ENCODE measurements at regions not wholly inside any gene's neighbourhood (a gene's known extent, or its start where the extent isn't known, plus 50 kb on each side); places are given as distances from the start of the nearest gene placed in this dataset.

GRCh38 chr21:24289539-24289938 lies 1317.7 kb downstream of the MRPL39 start:
- Mint-ChIP-seq H3K4me1 (ENCODE audit: low read depth) (peaks cover 8% of the 10 kb centered on the region), H3K27ac (no peak overlapping the region), H3K36me3 (ENCODE audit: low read depth) (no peaks in the 10 kb centered on the region), H3K27me3 (no peaks in the 10 kb centered on the region), H3K4me3 (no peak overlapping the region), H3K9me3 (no peaks in the 10 kb centered on the region)

GRCh38 chr21:24280596-24280995 lies 1326.7 kb downstream of the MRPL39 start:
- H3K9me3 Mint-ChIP-seq, result no peaks in the 10 kb centered on the region

DNA sequence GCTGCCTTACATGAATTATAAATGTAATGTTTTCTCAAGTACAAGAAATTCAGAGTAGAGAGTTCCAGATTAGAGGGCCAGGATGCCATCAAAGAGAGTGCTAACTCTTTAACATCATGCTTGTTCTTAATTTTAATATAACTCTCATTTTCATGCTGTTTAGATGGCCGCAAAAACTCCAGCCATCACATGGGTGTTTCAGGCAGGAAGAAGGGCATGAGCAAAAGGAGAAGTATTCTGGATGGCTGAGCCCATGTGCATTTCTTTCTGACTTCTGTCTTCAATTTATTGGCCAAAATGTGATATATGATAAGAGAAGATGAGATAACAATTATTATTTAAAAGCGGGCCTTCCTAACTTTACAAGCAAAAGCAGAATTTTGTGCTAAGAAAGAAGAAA lies 1328.6 kb downstream of the MRPL39 start:
- no peaks in the 10 kb centered on the region for H3K36me3 Mint-ChIP-seq (ENCODE audit: low read depth)
- no peaks in the 10 kb centered on the region for H3K4me1 Mint-ChIP-seq (ENCODE audit: low read depth)

More at GRCh38 chr21:24280596-24280995, 1326.7 kb downstream of the MRPL39 start:
- Mint-ChIP-seq H3K27ac (no peak overlapping the region), H3K4me1 (ENCODE audit: low read depth) (no peaks in the 10 kb centered on the region), H3K4me3 (no peak overlapping the region), H3K27me3 (no peaks in the 10 kb centered on the region), H3K36me3 (ENCODE audit: low read depth) (no peaks in the 10 kb centered on the region)

DNA sequence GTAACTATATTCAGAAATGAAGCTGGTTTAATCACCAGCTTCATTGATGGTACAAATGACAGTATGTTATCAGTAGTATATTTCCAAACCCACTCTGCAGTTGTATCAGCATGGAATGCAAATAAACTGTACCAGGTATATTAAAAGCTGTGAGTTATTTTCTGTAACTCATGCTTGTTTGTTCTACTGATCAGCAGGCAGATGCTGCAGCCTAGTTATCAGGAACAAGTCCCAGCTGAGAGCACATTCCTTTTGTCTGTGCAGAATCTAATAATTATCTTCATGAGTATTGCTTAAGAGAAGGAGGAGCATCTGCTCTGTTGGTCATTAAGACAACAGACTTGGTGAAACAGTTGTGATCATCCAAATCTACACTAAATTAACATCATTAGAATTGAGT lies 1331.1 kb downstream of the MRPL39 start:
- H3K27ac Mint-ChIP-seq, result no peak overlapping the region
- H3K27me3 Mint-ChIP-seq, result no peaks in the 10 kb centered on the region
- H3K4me1 Mint-ChIP-seq (ENCODE audit: low read depth), result no peaks in the 10 kb centered on the region
- H3K4me3 Mint-ChIP-seq, result no peak overlapping the region
- H3K36me3 Mint-ChIP-seq (ENCODE audit: low read depth), result no peaks in the 10 kb centered on the region
- H3K9me3 Mint-ChIP-seq, result no peaks in the 10 kb centered on the region

More for the DNA sequence above, 1328.6 kb downstream of the MRPL39 start:
- H3K9me3 Mint-ChIP-seq, result no peaks in the 10 kb centered on the region
- no peak overlapping the region for H3K4me3 Mint-ChIP-seq
- no peak overlapping the region for H3K27ac Mint-ChIP-seq
- H3K27me3 Mint-ChIP-seq, result no peaks in the 10 kb centered on the region

- no peaks in the 10 kb centered on the region for H3K9me3 Mint-ChIP-seq
- H3K4me1 Mint-ChIP-seq (ENCODE audit: low read depth), result no peaks in the 10 kb centered on the region
- no peaks in the 10 kb centered on the region for H3K36me3 Mint-ChIP-seq (ENCODE audit: low read depth)
- H3K27ac Mint-ChIP-seq, result no peak overlapping the region
- H3K4me3 Mint-ChIP-seq, result no peak overlapping the region
- no peaks in the 10 kb centered on the region for H3K27me3 Mint-ChIP-seq
Observed at GRCh38 chr21:24275616-24276015, 1331.7 kb downstream of the MRPL39 start.

GRCh38 chr21:24272521-24272938 lies 1334.8 kb downstream of the MRPL39 start:
- no peaks in the 10 kb centered on the region for H3K36me3 Mint-ChIP-seq (ENCODE audit: low read depth)
- H3K27ac Mint-ChIP-seq, result no peak overlapping the region
- H3K4me3 Mint-ChIP-seq, result no peak overlapping the region
- H3K4me1 Mint-ChIP-seq (ENCODE audit: low read depth), result no peaks in the 10 kb centered on the region
- H3K9me3 Mint-ChIP-seq, result no peaks in the 10 kb centered on the region
- H3K27me3 Mint-ChIP-seq, result no peaks in the 10 kb centered on the region

DNA sequence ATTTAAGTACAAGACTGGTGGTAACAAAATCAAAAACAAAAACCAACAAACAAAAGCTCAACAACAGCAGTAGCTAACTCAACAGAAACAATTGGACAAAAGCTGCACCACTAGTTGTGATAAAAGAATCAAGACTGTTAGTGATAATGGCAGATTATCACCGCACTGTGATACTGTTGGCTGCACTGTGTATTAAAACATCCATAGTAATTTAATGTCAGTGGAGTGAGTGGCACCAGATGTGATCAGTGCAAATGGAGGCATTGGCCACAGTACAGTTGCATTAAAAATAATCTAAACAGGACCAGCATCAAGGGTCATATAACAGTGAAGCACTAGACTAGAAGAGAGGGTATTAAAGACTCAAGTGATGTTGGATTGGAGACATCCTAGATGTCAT lies 1341.3 kb downstream of the MRPL39 start:
- H3K4me1 Mint-ChIP-seq (ENCODE audit: low read depth), result no peaks in the 10 kb centered on the region
- no peak overlapping the region for H3K27ac Mint-ChIP-seq
- H3K27me3 Mint-ChIP-seq, result no peaks in the 10 kb centered on the region
- H3K36me3 Mint-ChIP-seq (ENCODE audit: low read depth), result no peaks in the 10 kb centered on the region
- H3K9me3 Mint-ChIP-seq, result no peaks in the 10 kb centered on the region
- no peak overlapping the region for H3K4me3 Mint-ChIP-seq

DNA sequence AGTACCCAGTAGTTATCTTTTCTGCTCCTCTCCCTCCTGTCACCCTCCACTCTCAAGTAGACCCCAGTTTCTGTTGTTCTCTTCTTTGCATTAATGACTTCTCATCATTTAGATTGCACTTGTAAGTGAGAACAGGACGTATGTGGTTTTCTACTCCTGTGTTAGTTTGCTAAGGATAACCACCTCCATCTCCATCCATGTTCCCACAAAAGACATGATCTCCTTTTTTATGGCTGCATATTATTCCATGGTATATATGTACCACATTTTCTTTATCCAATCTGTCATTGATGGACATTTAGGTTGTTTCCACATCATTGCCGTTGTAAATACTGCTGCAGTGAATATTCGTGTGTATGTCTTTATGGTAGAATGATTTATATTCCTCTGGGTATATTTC lies 1346.5 kb downstream of the MRPL39 start:
- Mint-ChIP-seq H3K9me3 (no peaks in the 10 kb centered on the region), H3K4me1 (ENCODE audit: low read depth) (no peaks in the 10 kb centered on the region), H3K36me3 (ENCODE audit: low read depth) (no peaks in the 10 kb centered on the region), H3K27ac (no peak overlapping the region), H3K4me3 (no peak overlapping the region), H3K27me3 (no peaks in the 10 kb centered on the region)

DNA sequence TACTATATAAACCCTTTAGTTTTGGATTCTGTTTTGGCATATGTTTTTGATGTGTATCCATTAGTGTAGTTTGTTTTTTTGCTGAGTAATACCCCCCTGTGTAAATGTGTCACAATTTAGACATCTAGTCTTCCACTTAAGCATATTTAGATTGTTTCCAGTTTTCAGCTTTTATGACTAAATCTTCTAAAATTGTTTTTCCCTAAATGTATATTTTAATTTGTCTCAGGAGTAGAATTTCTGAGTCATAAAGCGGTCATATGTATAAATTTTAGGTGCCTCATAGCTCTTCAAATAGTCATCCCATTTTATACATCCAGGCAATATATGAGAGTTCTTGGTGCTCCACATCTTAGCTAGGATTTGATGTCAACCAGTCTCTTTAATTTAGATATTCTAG lies 1348.0 kb downstream of the MRPL39 start:
- Mint-ChIP-seq H3K27ac (no peak overlapping the region), H3K4me1 (ENCODE audit: low read depth) (no peaks in the 10 kb centered on the region), H3K4me3 (no peak overlapping the region), H3K36me3 (ENCODE audit: low read depth) (no peaks in the 10 kb centered on the region), H3K9me3 (no peaks in the 10 kb centered on the region), H3K27me3 (no peaks in the 10 kb centered on the region)

GRCh38 chr21:24255591-24255990 lies 1351.7 kb downstream of the MRPL39 start:
- no peaks in the 10 kb centered on the region for H3K9me3 Mint-ChIP-seq
- no peak overlapping the region for H3K4me3 Mint-ChIP-seq
- H3K4me1 Mint-ChIP-seq (ENCODE audit: low read depth), result no peaks in the 10 kb centered on the region
- H3K27ac Mint-ChIP-seq, result no peak overlapping the region
- no peaks in the 10 kb centered on the region for H3K27me3 Mint-ChIP-seq
- H3K36me3 Mint-ChIP-seq (ENCODE audit: low read depth), result no peaks in the 10 kb centered on the region

DNA sequence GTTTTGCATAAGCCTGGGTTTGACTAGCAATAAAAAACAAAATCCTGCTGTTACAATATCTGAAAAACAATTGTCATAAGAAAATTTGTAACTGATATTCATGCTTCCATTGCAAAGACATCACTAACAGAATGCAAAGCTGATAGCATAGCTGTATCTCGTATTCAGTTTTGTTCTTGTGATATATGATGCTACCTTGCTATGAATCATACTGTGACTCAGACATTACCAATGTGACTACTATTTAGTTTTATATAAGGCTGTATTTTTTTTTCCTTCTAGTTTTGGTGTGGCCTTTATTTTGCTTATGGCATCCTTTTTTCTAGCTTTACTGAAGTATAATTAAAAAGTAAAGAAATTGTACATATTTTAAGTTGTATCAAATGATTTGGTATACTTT lies 1381.8 kb downstream of the MRPL39 start:
- no peaks in the 10 kb centered on the region for H3K4me1 Mint-ChIP-seq (ENCODE audit: low read depth)
- no peak overlapping the region for H3K27ac Mint-ChIP-seq
- H3K27me3 Mint-ChIP-seq, result no peaks in the 10 kb centered on the region
- H3K36me3 Mint-ChIP-seq (ENCODE audit: low read depth), result no peaks in the 10 kb centered on the region
- H3K9me3 Mint-ChIP-seq, result no peaks in the 10 kb centered on the region
- no peak overlapping the region for H3K4me3 Mint-ChIP-seq

DNA sequence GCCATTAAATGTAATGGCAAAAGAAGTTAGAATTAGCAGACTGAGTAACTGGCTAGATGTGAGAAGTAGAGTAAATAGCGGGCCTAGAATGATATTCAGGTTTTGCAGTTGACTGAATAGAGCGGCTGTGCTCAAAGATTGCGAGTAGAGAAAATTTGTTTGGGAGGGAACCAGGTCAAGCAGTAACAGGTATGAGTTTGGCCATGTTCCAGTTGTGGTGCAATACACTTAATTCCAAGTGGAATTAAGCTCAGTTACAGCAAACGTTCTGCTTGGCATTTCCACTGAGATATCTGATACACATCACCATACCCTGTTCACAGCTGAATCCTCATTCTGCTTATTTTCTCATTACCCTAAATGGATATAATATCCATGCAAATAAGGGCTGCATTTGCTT lies 1382.9 kb downstream of the MRPL39 start:
- Mint-ChIP-seq H3K27ac (no peak overlapping the region), H3K4me1 (ENCODE audit: low read depth) (no peaks in the 10 kb centered on the region), H3K27me3 (no peaks in the 10 kb centered on the region), H3K9me3 (no peaks in the 10 kb centered on the region), H3K36me3 (ENCODE audit: low read depth) (no peaks in the 10 kb centered on the region), H3K4me3 (no peak overlapping the region)

GRCh38 chr21:24223624-24224023 lies 1383.7 kb downstream of the MRPL39 start:
- no peaks in the 10 kb centered on the region for H3K36me3 Mint-ChIP-seq (ENCODE audit: low read depth)
- no peak overlapping the region for H3K4me3 Mint-ChIP-seq
- H3K4me1 Mint-ChIP-seq (ENCODE audit: low read depth), result no peaks in the 10 kb centered on the region
- H3K9me3 Mint-ChIP-seq, result no peaks in the 10 kb centered on the region
- H3K27me3 Mint-ChIP-seq, result no peaks in the 10 kb centered on the region
- no peak overlapping the region for H3K27ac Mint-ChIP-seq

DNA sequence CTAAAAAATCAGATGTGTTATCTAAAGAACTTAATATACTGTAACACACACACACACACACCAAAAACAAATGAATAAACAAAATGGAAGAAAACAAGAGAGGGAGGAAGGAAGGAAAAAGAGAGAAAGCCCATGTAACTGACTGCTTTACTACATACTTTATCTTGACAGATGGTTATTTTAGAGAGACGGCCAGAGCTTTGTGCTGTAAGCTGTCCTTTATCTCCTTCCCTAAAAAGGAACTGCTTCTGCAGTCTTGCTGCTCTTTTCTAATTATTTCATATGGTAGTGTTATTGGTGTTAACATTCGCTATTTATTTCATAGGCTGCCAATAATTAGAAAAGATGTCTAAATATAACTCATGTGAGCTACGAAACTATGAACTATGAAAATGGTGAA lies 1384.6 kb downstream of the MRPL39 start:
- Mint-ChIP-seq H3K4me3 (no peak overlapping the region), H3K27ac (no peak overlapping the region), H3K9me3 (no peaks in the 10 kb centered on the region), H3K36me3 (ENCODE audit: low read depth) (no peaks in the 10 kb centered on the region), H3K27me3 (no peaks in the 10 kb centered on the region), H3K4me1 (ENCODE audit: low read depth) (no peaks in the 10 kb centered on the region)

DNA sequence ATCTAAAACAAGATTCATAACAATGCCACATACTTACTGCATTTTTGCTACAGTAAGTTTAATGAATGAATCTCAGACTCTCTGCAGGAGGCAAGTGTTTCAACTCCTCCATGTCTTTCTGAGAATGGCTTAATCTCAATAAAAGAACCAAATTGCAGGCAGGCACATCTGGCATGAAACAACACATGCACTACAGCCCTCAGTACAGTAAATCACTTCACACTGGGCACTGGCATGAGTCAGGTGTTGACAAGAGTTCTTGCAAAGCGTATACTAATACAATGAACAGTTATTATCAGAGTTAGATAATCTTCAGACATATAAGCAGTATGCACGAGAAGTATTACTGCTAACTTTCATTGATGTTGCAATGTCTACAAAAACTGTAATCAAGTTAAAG lies 1386.8 kb downstream of the MRPL39 start:
- Mint-ChIP-seq H3K4me3 (no peak overlapping the region), H3K4me1 (ENCODE audit: low read depth) (no peaks in the 10 kb centered on the region), H3K27ac (no peak overlapping the region), H3K27me3 (no peaks in the 10 kb centered on the region), H3K36me3 (ENCODE audit: low read depth) (no peaks in the 10 kb centered on the region), H3K9me3 (no peaks in the 10 kb centered on the region)

- no peaks in the 10 kb centered on the region for H3K27me3 Mint-ChIP-seq
- no peaks in the 10 kb centered on the region for H3K36me3 Mint-ChIP-seq (ENCODE audit: low read depth)
- H3K4me3 Mint-ChIP-seq, result no peak overlapping the region
- no peaks in the 10 kb centered on the region for H3K4me1 Mint-ChIP-seq (ENCODE audit: low read depth)
- H3K27ac Mint-ChIP-seq, result no peak overlapping the region
- H3K9me3 Mint-ChIP-seq, result no peaks in the 10 kb centered on the region
Observed at GRCh38 chr21:24217151-24217550, 1390.1 kb downstream of the MRPL39 start.

DNA sequence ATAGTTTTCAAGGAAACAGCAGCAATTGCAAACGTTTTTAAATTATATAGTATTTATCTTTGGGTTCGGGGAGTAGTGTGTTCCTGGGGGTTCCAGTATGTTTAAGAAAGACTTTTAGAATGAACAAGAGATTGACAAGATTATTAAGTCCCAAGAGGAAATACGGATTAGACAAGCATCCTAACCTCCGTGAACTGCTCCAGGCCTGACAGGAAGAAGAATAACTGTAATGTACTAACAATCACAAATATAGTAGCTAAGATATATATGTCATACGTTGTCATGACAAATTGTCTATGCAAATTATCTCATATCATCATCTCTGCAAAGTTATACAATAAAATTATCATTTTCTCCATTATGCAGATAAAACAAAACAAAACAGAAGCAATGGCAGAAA lies 1397.2 kb downstream of the MRPL39 start:
- no peaks in the 10 kb centered on the region for H3K9me3 Mint-ChIP-seq
- H3K36me3 Mint-ChIP-seq (ENCODE audit: low read depth), result no peaks in the 10 kb centered on the region
- H3K27me3 Mint-ChIP-seq, result no peaks in the 10 kb centered on the region
- no peaks in the 10 kb centered on the region for H3K4me1 Mint-ChIP-seq (ENCODE audit: low read depth)
- no peak overlapping the region for H3K4me3 Mint-ChIP-seq
- H3K27ac Mint-ChIP-seq, result no peak overlapping the region

Data from stimulated activated naive CD8-positive, alpha-beta T cell treated with anti-CD3 and anti-CD28 coated beads, Interleukin-15, Interleukin-2, amounts not matched to agents 100 ng/mL and 50 ng/mL, for 24 hours (primary cell).